ENCODE measurements at regions not wholly inside any gene's neighbourhood (a gene's known extent, or its start where the extent isn't known, plus 50 kb on each side); places are given as distances from the start of the nearest gene placed in this dataset.

- no peak for TF ChIP-seq ZNF184 (tag by site-specific recombination; IDR thresholded peaks at IDR 0.05)
- TF ChIP-seq, protein P1, sequence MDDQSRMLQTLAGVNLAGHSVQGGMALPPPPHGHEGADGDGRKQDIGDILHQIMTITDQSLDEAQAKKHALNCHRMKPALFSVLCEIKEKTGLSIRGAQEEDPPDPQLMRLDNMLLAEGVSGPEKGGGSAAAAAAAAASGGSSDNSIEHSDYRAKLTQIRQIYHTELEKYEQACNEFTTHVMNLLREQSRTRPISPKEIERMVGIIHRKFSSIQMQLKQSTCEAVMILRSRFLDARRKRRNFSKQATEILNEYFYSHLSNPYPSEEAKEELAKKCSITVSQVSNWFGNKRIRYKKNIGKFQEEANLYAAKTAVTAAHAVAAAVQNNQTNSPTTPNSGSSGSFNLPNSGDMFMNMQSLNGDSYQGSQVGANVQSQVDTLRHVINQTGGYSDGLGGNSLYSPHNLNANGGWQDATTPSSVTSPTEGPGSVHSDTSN (CRISPR knock-in tag; IDR thresholded peaks at IDR 0.05), result no peak
- TF ChIP-seq FEZF1 (tag by site-specific recombination; IDR thresholded peaks at IDR 0.05), result no peak
- no peak for TF ChIP-seq ZNF132 (tag by site-specific recombination; IDR thresholded peaks at IDR 0.05; ENCODE audit: borderline replicate concordance)
Measured at GRCh38 chr7:153405704-153406485, 646.3 kb upstream of the DPP6 start (continued).

GRCh38 chr7:153406486-153406872 lies 645.7 kb upstream of the DPP6 start:
- ChIA-PET POLR2A (no interaction called here), CTCF (no interaction called here)
- H3K4me1 ChIP-seq (ENCODE audit: control insufficient read depth, insufficient read depth, low read length), result no peaks in the 10 kb centered on the region
- no peak overlapping the region for H3K4me3 ChIP-seq (ENCODE audit: low read depth, low read length)
- H3K27ac ChIP-seq (ENCODE audit: extremely low read depth, low read depth, low read length), result no peak overlapping the region
- no peaks in the 10 kb centered on the region for H3K9me3 ChIP-seq (ENCODE audit: control insufficient read depth, insufficient read depth, low read depth, low read length)
- TF ChIP-seq ZBTB8A (tag by site-specific recombination; IDR thresholded peaks at IDR 0.05) (no peak), ZBTB20 (tag by site-specific recombination; IDR thresholded peaks at IDR 0.05) (no peak), ZNF658 (tag by site-specific recombination; IDR thresholded peaks at IDR 0.05) (no peak)
- H3K36me3 ChIP-seq (ENCODE audit: control insufficient read depth in 2 of 2, insufficient read depth in 1 of 2, low read length in 2 of 2), result no peaks in the 10 kb centered on the region

GRCh38 chr7:153407291-153408046 lies 644.7 kb upstream of the DPP6 start:
- POLR2A ChIA-PET, result no interaction called here
- Histone ChIP-seq H3K27ac (ENCODE audit: extremely low read depth, low read depth, low read length) (no peak overlapping the region), H3K4me1 (ENCODE audit: control insufficient read depth, insufficient read depth, low read length) (no peaks in the 10 kb centered on the region), H3K9me3 (ENCODE audit: control insufficient read depth, insufficient read depth, low read depth, low read length) (no peaks in the 10 kb centered on the region), H3K36me3 (ENCODE audit: control insufficient read depth in 2 of 2, insufficient read depth in 1 of 2, low read length in 2 of 2) (no peaks in the 10 kb centered on the region), H3K4me3 (ENCODE audit: low read depth, low read length) (no peak overlapping the region)
- CTCF ChIA-PET, result no interaction called here
- TF ChIP-seq ZNF514 (tag by site-specific recombination; IDR thresholded peaks at IDR 0.05), result no peak
- TF ChIP-seq, protein P2, sequence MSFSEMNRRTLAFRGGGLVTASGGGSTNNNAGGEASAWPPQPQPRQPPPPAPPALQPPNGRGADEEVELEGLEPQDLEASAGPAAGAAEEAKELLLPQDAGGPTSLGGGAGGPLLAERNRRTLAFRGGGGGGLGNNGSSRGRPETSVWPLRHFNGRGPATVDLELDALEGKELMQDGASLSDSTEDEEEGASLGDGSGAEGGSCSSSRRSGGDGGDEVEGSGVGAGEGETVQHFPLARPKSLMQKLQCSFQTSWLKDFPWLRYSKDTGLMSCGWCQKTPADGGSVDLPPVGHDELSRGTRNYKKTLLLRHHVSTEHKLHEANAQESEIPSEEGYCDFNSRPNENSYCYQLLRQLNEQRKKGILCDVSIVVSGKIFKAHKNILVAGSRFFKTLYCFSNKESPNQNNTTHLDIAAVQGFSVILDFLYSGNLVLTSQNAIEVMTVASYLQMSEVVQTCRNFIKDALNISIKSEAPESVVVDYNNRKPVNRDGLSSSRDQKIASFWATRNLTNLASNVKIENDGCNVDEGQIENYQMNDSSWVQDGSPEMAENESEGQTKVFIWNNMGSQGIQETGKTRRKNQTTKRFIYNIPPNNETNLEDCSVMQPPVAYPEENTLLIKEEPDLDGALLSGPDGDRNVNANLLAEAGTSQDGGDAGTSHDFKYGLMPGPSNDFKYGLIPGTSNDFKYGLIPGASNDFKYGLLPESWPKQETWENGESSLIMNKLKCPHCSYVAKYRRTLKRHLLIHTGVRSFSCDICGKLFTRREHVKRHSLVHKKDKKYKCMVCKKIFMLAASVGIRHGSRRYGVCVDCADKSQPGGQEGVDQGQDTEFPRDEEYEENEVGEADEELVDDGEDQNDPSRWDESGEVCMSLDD (tag by site-specific recombination; IDR thresholded peaks at IDR 0.05), result no peak
- TF ChIP-seq, protein P3, sequence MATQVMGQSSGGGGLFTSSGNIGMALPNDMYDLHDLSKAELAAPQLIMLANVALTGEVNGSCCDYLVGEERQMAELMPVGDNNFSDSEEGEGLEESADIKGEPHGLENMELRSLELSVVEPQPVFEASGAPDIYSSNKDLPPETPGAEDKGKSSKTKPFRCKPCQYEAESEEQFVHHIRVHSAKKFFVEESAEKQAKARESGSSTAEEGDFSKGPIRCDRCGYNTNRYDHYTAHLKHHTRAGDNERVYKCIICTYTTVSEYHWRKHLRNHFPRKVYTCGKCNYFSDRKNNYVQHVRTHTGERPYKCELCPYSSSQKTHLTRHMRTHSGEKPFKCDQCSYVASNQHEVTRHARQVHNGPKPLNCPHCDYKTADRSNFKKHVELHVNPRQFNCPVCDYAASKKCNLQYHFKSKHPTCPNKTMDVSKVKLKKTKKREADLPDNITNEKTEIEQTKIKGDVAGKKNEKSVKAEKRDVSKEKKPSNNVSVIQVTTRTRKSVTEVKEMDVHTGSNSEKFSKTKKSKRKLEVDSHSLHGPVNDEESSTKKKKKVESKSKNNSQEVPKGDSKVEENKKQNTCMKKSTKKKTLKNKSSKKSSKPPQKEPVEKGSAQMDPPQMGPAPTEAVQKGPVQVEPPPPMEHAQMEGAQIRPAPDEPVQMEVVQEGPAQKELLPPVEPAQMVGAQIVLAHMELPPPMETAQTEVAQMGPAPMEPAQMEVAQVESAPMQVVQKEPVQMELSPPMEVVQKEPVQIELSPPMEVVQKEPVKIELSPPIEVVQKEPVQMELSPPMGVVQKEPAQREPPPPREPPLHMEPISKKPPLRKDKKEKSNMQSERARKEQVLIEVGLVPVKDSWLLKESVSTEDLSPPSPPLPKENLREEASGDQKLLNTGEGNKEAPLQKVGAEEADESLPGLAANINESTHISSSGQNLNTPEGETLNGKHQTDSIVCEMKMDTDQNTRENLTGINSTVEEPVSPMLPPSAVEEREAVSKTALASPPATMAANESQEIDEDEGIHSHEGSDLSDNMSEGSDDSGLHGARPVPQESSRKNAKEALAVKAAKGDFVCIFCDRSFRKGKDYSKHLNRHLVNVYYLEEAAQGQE (tag by site-specific recombination; IDR thresholded peaks at IDR 0.05), result no peak
- no peak for TF ChIP-seq ZNF140 (tag by site-specific recombination; IDR thresholded peaks at IDR 0.05)
- TF ChIP-seq ZNF426 (tag by site-specific recombination; IDR thresholded peaks at IDR 0.05), result no peak
- no peak for TF ChIP-seq ZNF138 (tag by site-specific recombination; IDR thresholded peaks at IDR 0.05; ENCODE audit: borderline replicate concordance)
- no peak for TF ChIP-seq ZNF24 (tag by site-specific recombination; IDR thresholded peaks at IDR 0.05)
- no peak for TF ChIP-seq ZNF169 (tag by site-specific recombination; IDR thresholded peaks at IDR 0.05)
- no peak for TF ChIP-seq ZNF132 (tag by site-specific recombination; IDR thresholded peaks at IDR 0.05; ENCODE audit: borderline replicate concordance)
- TF ChIP-seq ZNF571 (tag by site-specific recombination; IDR thresholded peaks at IDR 0.05), result no peak
- no peak for TF ChIP-seq ZNF398 (tag by site-specific recombination; IDR thresholded peaks at IDR 0.05)
- no peak for TF ChIP-seq ZNF292 (tag by site-specific recombination; IDR thresholded peaks at IDR 0.05; ENCODE audit: borderline replicate concordance, low read depth)
